CD4-positive, alpha-beta T cell treated with Interferon gamma for 1 hour (primary cell): ENCODE measurements at regions not wholly inside any gene's neighbourhood (a gene's known extent, or its start where the extent isn't known, plus 50 kb on each side); places are given as distances from the start of the nearest gene placed in this dataset.
"Not testable (repeated sequence)": the region's sequence is repeated elsewhere in the genome, so short reads cannot be mapped to it uniquely, and the experiment has no call there.

Experiments used
- DNase-seq: peaks from one replicate; pipeline ENCODE4 v3.0.0-alpha.2; 2020

GRCh38 chr10:53521046-53521445 is 748.5 kb upstream of the MBL2 start:
- DNase-seq, result no peak

GRCh38 chr10:53508197-53508596 is 735.6 kb upstream of the MBL2 start:
- no peak for DNase-seq

- not testable (repeated sequence) for DNase-seq
Observed at GRCh38 chr10:53504492-53504891, 731.9 kb upstream of the MBL2 start.

- DNase-seq, result no peak
Observed at GRCh38 chr10:53491774-53492173, 719.2 kb upstream of the MBL2 start.

- no peak for DNase-seq
Observed at GRCh38 chr10:53490553-53490952, 718.0 kb upstream of the MBL2 start.

GRCh38 chr10:53489335-53490182 is 717.0 kb upstream of the MBL2 start:
- no peak for DNase-seq

GRCh38 chr10:53487019-53487983 is 714.7 kb upstream of the MBL2 start:
- no peak for DNase-seq

- DNase-seq, result not testable (repeated sequence)
Observed at GRCh38 chr10:53485422-53485821, 712.8 kb upstream of the MBL2 start.

GRCh38 chr10:53479365-53479764 is 706.8 kb upstream of the MBL2 start:
- DNase-seq, result no peak

GRCh38 chr10:53477313-53477675 is 704.7 kb upstream of the MBL2 start:
- DNase-seq, result no peak

GRCh38 chr10:53476650-53477312 is 704.2 kb upstream of the MBL2 start:
- DNase-seq, result no peak

- DNase-seq, result no peak
Observed at GRCh38 chr10:53469383-53469782, 696.8 kb upstream of the MBL2 start.

GRCh38 chr10:53463539-53463938 is 691.0 kb upstream of the MBL2 start:
- no peak for DNase-seq

- no peak for DNase-seq
Observed at GRCh38 chr10:53458007-53458406, 685.4 kb upstream of the MBL2 start.

GRCh38 chr10:53453196-53453595 is 680.6 kb upstream of the MBL2 start:
- DNase-seq, result no peak

GRCh38 chr10:53447576-53447975 is 675.0 kb upstream of the MBL2 start:
- no peak for DNase-seq

- no peak for DNase-seq
Observed at GRCh38 chr10:53441843-53442242, 669.3 kb upstream of the MBL2 start.

GRCh38 chr10:53440601-53441000 is 668.0 kb upstream of the MBL2 start:
- DNase-seq, result no peak

GRCh38 chr10:53439075-53439474 is 666.5 kb upstream of the MBL2 start:
- DNase-seq, result not testable (repeated sequence)

- DNase-seq, result no peak
Observed at GRCh38 chr10:53434413-53434812, 661.8 kb upstream of the MBL2 start.

GRCh38 chr10:53432035-53432434 is 659.5 kb upstream of the MBL2 start:
- DNase-seq, result no peak

GRCh38 chr10:53430974-53431373 is 658.4 kb upstream of the MBL2 start:
- DNase-seq, result no peak
